HG03066 (cell line): ENCODE measurements at regions not wholly inside any gene's neighbourhood (a gene's known extent, or its start where the extent isn't known, plus 50 kb on each side); places are given as distances from the start of the nearest gene placed in this dataset.
"Not testable (repeated sequence)": the region's sequence is repeated elsewhere in the genome, so short reads cannot be mapped to it uniquely, and the experiment has no call there.

ENCODE experiments used
- ATAC-seq: cut with Tn5 transposase; IDR thresholded peaks from one replicate; pipeline ENCODE4 v1.9.1; 2021; ENCODE audit warnings: low read depth; ENCODE audit not compliant: unreplicated experiment

DNA sequence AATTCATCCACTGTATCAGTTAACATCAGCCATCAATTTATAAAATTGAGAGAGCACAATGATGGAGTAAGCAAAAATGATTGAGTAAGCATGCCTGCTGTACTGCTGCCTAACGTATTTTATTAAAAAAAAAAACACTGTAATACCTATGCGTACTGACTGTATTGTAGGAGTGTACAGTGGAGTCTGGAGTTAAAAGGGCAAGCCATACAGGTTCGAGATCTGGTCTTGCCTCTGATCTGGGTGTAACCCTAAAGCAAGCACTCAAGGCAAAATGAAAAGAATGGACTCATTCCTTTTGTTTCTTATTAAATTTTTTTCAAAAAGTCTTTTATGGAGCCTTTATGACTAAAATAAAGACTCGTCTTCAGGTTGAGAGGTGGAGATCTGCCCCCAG, 894.2 kb upstream of the INTU start:
- no peak for ATAC-seq

DNA sequence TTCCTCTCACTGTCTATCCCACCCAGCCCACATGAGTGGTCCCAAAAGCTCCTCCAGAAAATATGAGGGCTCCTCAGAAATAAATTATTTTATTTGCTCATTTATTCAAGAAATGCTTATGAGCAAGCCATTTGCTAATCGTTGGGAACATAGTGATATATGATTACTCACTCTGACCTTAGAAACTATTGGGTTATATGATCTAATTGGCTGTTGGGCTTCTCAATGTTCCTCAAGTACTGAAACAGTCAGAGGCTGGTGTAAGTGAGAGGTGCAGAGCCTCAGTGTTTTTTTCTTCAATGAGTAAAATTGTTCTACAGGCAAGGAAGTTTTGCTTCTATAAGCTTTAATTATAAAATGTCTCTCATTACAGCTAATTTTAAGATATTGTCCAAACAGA, 893.8 kb upstream of the INTU start:
- ATAC-seq: no peak

DNA sequence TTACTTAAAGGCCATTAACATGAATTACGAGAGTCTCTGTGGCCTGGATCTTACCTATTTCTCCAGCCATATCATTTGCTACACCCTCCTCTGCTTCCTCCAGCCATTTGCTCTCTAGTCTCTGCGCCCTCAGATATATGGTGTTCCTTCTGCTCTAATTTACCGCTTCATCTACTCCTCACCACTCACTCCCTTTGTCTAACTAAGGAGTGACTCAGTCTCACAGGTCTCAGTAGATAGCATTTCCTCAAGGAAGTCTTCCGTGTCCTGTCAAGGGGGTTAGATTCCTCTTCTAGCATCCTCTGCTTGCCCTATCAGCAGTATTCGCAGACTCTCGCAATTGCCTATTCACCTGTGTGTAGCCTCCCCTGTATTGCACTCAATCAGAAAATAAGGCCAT, 892.1 kb upstream of the INTU start:
- ATAC-seq: no peak

DNA sequence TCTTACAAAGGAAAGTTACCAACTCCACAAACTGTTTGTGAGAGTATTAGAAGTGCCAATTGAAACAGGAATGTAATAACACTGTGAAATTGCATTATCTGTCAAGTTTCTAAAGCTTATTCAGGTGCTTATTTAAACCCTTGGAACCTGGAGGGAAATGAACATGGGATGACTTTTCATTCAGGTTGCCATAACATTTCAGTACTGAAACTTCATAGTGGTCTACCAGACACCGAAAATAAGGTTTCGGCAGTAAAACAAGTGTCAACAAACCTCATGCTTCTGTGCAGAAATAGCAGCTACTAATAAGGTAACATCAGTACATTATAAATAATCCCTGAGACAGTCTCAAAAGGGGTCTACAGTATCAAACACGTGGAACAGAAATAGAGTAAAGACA, 890.7 kb upstream of the INTU start:
- peak; percentile 73 for ATAC-seq

DNA sequence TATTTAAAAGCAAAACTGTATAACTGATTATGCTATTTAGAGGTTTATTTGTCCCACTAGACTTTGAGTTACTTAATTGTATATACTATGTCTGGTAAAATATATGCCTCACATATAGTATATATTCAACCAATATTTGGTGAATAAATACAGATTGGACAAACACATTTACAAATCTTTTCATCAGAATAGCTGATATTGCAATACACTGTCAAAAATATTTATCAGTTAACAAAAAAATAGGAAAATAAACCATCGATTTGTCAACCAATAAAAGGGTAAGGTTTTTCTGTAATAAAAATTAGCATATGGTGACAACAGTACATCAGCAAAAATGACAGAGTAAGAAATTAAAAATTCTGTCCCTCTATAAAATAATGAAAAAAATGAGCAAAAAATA, 889.9 kb upstream of the INTU start:
- ATAC-seq: no peak

DNA sequence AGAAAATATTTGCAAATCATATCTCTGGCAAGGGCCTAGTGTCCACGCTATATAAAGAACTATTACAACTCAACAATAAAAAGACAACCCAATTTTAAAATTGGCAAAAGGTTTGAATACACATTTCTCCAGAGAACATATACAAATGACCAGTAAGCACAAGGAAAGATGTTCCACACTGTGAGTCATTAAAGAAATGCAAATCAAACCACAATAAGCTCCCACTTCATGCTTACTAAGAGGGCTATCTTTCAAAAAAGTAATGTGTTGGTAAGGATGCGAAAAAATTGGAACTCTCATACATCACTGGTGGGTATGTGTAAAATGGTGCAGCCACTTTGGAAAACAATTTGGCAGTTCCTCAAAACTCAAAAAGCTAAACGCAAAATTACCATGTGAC, 884.0 kb upstream of the INTU start:
- no peak for ATAC-seq

DNA sequence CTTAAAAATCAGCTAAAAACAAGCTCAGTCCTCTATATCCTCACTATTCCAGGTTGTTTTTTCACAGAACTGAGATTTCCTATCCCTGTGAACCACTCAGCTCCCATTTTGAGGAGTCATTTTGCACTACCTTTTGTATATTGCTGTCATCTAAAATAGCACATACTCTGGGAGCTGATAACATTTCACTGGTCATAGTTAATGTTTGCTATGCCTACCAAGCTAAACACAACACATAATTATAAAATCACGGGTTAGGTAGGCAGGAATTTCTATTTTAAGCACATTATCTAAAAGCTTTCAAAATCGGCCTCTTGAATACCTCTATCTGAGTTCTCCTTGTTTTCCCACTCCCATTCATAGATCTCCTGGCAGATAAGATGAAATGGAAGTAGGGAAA, 882.0 kb upstream of the INTU start:
- no peak for ATAC-seq

DNA sequence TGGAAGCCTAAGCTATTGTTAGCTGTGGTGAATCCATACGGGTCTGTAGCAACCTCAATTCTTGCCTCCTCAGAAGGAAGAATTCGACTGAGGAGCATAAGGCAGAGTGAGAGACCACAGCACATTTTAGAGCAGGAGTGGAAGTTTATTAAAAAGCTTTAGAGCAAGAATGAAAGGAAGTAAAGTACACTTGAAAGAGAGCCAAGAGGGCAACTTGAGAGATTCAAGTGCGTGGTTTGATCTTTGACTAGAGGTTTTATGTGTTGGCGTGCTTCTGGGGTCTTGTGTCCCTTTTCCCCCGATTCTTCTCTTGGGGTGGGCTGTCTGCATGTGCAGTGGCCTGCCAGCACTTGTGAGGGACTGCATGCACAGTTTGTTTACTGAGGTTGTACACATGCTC, 880.6 kb upstream of the INTU start:
- ATAC-seq: no peak

DNA sequence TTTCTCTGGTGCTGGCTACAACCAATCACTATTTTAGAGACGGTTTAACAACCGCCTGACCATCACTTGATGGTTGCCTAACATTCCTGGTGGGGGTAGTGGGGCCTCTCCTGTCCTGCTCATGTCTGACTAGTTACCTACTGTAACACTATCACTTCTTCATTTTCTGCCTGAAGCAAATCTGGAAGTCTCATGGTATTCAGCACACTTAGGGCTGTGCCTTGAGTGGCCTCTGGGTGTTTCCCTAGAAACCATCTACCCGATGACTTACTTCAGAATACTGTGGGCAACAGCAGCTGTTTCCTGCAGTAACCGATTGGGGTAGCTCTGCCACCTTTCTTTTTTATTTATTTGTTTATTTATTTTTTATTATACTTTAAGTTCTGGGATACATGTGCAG, 880.1 kb upstream of the INTU start:
- no peak for ATAC-seq

DNA sequence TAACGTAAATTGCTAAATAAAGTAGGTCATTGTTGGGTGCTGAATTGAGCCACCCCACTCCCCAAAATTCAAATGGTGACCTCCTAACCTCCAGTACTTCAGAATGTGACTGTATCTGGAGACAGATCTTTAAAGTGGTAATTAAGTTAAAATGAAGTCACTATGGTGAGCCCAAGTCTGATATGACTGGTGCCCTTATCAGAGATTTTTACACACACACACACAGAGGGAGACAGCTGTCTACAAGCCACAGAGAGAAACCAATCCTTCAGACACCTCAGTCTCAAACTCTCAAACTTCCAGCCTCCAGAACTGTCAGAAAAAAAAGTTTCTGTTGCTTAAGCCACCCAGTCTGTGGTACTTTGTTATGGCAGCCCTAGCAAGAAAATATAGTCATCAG, 879.2 kb upstream of the INTU start:
- no peak for ATAC-seq

DNA sequence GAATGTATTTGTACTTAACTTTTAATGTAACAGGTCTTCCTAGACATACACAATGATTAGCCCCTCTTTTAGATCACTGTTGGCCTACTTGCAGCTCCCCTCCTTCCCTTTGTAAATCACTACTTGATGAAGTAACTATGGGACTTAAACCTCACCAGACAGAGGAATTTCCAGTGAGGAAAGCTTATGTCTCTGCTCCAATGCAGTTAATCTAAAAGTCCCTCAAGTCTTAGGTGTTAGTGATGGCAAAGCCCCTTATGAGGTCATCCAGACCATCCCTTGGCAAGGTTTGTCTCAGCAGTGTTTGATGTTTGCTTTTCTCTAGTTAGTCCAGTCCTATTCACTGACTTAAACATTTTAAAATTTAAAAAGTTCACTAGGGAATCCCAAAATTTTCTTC, 877.3 kb upstream of the INTU start:
- no peak for ATAC-seq

DNA sequence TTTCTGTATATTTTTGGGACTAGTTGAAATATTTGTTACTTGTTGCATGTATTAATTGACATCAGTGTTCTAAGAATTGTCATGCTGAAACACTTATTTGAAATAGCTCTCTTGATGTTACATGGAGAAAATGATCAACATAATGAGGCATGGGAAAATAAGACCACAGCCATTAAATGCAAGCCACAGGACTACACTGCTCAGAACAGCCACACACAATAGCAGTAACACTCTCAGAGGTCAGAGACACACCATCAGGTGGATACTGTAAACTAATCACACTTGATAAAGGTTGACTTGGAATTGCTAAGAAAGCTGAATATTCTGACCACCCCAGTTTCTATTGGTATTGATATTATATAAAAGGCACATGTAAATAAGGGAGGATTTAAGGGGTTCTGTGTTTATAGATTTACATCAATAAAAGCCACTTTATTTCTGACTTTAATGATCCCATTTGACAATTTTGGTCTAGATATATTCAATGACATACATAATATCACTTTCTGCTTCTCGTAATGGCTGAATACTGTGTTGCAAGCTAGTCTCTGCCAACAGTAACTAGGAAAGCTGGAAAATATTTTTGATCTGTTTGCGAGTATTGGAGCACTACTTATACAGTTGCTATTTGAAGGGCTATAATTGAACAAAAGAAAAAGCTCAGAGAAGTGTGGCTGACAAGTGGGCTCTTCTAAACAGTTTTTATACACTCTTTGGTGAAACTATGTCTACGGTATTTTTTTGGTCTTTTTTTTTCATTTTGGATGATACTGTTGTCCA, 876.5 kb upstream of the INTU start:
- ATAC-seq: no peak

DNA sequence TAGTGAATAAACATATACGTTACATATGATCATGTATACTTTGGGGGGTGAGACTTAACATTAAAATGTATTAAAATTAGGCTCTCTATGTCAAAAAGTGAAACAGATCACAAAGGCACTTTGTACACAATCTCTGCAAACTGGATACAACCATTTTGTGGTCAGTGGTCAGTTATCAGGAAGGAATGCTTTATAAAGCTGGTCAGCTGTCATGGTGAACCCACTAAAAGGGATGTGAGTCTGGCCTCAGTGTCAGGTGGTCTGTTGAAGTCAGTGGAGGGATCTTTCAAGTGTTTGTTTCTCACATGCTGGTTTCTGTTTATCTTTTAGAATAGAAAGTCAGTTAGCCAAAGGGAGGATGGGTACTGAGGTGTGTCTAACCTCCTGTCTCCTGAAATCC, 875.5 kb upstream of the INTU start:
- no peak for ATAC-seq

DNA sequence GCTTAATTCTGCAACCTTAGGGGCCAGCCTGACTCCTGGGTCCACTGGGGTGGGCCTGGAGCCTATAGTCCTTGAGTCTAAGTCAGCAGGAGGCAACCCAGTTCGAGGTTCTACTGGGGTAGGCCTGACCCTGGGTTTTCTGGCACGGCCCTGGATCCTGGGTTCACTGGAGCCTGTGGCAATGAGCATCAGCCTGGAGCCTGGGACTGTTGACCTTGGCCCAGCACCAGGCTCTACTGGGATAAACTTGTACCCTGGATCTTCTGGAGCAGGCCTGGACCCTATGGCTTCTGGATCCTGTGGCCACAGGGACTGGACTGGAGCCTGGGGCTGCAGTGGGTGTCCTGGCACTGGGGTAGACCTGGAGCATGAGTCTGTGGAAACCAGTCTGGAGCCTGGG, 874.3 kb upstream of the INTU start:
- ATAC-seq: no peak

DNA sequence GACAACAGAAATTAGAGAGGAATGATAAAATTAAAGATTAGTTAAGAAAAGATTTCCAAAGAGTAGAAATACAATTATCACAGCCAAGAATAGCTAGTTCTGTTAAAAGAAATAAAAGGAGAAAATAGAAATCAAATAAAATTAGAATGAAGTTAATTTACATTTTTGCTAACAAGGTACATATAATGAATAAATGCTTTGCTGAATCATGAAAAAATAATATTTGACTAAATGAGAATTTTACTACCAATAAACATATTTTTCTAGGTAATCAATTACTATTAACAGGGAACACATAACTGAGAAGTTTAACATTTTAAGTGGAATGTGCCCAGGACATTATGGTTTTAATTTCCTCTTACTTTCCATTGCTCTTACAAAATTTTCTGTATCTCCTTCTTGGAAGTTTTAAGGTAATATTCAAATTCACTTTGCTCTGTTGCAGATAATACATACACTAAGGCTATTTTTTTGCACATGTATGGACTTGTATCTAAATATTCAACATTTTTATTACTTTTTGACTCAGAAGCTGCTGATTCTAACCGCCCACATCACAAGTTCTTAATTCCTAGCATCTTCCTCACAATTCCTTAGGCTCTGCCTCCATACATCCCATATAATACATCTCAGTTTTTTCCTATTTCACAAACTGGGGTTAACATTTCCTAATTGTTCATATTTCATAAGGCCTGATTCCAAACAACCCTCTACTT, 870.7 kb upstream of the INTU start:
- no peak for ATAC-seq

DNA sequence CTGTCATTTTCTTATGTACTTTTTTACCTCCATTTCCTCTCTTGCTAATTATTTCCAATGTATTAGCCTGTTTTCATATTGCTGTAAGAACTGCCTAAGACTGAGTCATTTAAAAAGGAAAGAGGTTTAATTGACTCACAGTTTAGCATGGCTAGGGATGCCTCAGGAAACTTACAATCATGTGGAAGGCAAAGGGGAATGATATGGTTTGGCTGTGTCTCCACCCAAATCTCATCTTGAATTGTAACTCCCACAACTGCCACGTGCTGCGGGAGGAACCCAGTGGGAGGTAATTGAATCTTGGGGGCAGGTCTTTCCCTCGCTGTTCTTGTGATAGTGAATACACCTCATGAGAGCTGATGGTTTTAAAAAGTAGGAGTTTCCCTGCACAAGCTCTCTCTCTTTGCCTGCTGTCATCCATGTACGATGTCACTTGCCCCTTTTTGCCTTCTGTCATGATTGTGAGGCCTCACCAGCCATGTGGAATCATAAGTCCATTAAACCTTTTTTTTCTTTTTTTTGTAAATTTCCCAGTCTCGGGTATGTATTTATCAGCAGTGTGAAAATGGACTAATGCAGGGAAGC, 870.0 kb upstream of the INTU start:
- ATAC-seq: no peak

DNA sequence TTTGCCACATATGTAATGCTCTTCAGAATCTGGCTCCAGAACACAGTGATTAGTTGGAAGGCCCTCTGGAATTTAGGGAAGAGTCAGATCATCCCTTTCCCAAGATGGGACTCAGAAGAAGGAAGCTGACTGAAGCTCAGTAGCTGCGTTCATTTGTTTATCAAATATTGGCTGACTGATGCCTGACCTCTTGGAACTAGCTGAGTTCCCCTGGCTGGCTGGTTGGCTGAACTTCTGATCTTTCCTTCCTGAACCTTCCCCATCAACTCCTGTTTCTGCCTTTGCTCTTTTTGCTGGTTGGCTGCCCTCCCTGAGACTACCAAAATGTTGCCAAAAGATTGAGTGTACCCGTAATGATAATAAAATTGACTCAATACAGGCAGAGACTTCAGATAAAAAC, 866.5 kb upstream of the INTU start:
- ATAC-seq: no peak

DNA sequence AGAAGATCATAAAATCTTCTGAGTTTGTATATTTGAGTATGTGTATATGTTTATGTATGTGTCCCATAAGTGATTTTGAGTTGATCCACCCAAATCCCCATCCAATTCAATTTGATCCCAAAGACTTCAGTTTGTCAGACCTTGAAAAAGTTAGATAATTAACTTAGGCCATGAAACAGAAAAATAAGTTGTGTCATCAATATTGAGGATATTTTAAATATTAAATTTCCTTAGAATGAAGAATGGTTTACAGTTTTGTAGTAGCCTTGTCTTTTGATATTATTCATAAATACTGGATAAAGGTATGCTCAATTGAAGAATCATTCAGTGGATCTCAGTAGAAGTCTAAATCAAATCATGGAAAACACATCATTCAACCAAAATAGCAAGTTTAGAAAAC, 864.4 kb upstream of the INTU start:
- no peak for ATAC-seq

DNA sequence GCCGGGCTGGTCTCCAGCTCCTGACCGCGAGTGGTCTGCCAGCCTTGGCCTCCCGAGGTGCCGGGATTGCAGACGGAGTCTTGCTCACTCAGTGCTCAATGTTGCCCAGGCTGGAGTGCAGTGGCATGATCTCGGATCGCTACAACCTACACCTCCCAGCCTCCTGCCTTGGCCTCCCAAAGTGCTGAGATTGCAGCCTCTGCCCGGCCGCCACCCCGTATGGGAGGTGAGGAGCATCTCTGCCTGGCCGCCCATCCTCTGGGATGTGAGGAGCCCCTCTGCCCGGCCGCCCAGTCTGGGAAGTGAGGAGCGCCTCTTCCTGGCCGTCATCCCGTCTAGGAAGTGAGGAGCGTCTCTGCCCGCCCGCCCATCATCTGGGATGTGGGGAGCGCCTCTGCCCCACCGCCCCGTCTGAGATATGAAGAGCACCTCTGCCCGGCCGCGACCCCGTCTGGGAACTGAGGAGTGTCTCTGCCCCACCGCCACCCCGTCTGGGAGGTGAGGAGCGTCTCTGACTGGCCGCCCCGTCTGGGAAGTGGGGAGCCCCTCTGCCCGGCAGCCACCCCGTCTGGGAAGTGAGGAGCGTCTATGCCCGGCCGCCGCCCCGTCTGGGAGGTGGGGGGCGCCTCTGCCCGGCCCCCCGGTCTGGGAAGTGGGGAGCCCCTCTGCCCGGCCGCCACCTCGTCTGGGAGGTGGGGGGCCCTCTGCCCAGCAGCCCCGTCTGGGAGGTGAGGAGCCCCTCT, 861.8 kb upstream of the INTU start:
- not testable (repeated sequence) for ATAC-seq

DNA sequence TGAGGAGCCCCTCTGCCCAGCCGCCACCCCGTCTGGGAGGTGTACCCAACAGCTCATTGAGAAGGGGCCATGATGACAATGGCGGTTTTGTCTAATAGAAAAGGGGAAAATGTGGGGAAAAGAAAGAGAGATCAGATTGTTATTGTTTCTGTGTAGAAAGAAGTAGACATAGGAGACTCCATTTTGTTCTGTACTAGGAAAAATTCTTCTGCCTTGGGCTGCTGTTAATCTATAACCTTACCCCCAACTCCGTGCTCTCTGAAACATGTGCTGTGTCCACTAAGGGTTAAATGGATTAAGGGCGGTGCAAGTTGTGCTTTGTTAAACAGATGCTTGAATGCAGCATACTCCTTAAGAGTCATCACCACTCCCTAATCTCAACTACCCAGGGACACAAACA, 861.1 kb upstream of the INTU start:
- ATAC-seq: not testable (repeated sequence)

DNA sequence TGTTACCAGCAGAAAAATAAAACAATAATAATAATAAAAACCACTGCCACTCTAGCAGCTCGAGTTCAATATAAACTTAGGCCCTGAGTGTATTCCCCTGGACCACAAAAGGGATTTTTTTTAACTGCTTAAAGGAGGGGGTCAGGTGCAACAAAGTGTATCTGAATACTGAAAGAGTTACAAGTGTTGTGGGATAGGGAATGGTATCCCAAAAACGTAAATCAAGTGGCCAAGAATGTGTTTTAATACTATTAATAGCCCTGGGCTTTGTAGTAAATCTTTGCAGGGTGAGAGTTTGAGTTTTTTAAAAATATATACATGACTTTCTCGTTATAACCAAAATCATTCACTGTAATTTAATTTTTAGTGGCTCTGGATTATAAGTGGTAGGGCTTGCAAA, 860.1 kb upstream of the INTU start:
- no peak for ATAC-seq
